Trophoblast cell (in vitro differentiated cells and primary cell): ENCODE measurements at regions not wholly inside any gene's neighbourhood (a gene's known extent, or its start where the extent isn't known, plus 50 kb on each side); places are given as distances from the start of the nearest gene placed in this dataset.

Experiments
- DNase-seq, 2 donors: peaks; one replicate each; pipeline ENCODE4 v3.0.0-alpha.2; 2016
- H2AFZ ChIP-seq: 2 replicates; pipeline ENCODE4 v1.6.1; 2013; ENCODE audit warnings: low read length, moderate library complexity, mild to moderate bottlenecking; ENCODE audit not compliant: insufficient read depth, poor library complexity
- H2AK5ac ChIP-seq: 2 replicates; pipeline ENCODE4 v1.6.1; 2013; ENCODE audit warnings: mild to moderate bottlenecking, low read length
- H2BK120ac ChIP-seq: 2 replicates; pipeline ENCODE4 v1.6.1; 2013; ENCODE audit warnings: low read length, mild to moderate bottlenecking, moderate library complexity; ENCODE audit not compliant: insufficient read depth, poor library complexity
- H2BK12ac ChIP-seq: 2 replicates; pipeline ENCODE4 v1.6.1; 2013; ENCODE audit warnings: mild to moderate bottlenecking, low read length, moderate library complexity
- H2BK5ac ChIP-seq: 2 replicates; pipeline ENCODE4 v1.6.1; 2013; ENCODE audit warnings: low read length, low read depth, moderate library complexity, mild to moderate bottlenecking; ENCODE audit not compliant: poor library complexity
- H3K14ac ChIP-seq: 2 replicates; pipeline ENCODE4 v1.6.1; 2013; ENCODE audit warnings: mild to moderate bottlenecking, low read length
- H3K18ac ChIP-seq: 2 replicates; pipeline ENCODE4 v1.6.1; 2013; ENCODE audit warnings: mild to moderate bottlenecking, low read length
- H3K23ac ChIP-seq: 2 replicates; pipeline ENCODE4 v1.6.1; 2013; ENCODE audit warnings: low read length
- H3K27ac ChIP-seq: 2 replicates; pipeline ENCODE4 v1.5.1; 2013; ENCODE audit warnings: low read depth, mild to moderate bottlenecking, inconsistent platforms, low read length, moderate library complexity
- H3K27me3 ChIP-seq: 2 replicates; pipeline ENCODE4 v1.6.1; 2013; ENCODE audit warnings: inconsistent platforms, mild to moderate bottlenecking, low read length, moderate library complexity; ENCODE audit not compliant: insufficient read depth
- H3K36me3 ChIP-seq, 2 experiments: 1 replicate in 1 of 2; 2 replicates in 1 of 2; pipeline ENCODE4 v1.6.1; 2013; ENCODE audit warnings: low read length in 2 of 2, mild to moderate bottlenecking in 2 of 2, moderate library complexity in 1 of 2; ENCODE audit not compliant: insufficient read depth in 2 of 2, control insufficient read depth in 1 of 2
- H3K4ac ChIP-seq: 2 replicates; pipeline ENCODE4 v1.6.1; 2013; ENCODE audit warnings: low read depth, mild to moderate bottlenecking, low read length, moderate library complexity
- H3K4me1 ChIP-seq, 2 experiments: 1 replicate in 1 of 2; 2 replicates in 1 of 2; pipeline ENCODE4 v1.6.1; 2013; ENCODE audit warnings: low read length in 2 of 2, mild to moderate bottlenecking in 2 of 2, moderate library complexity in 1 of 2; ENCODE audit not compliant: insufficient read depth in 2 of 2, control insufficient read depth in 1 of 2
- H3K4me2 ChIP-seq: 2 replicates; pipeline ENCODE4 v1.6.1; 2013; ENCODE audit warnings: inconsistent platforms, mild to moderate bottlenecking, low read length, moderate library complexity
- H3K4me3 ChIP-seq: 2 replicates; pipeline ENCODE4 v1.5.1; 2013; ENCODE audit warnings: mild to moderate bottlenecking, low read depth, low read length, inconsistent platforms
- H3K79me1 ChIP-seq: one replicate; pipeline ENCODE4 v1.6.1; 2013; ENCODE audit warnings: low read length
- H3K79me2 ChIP-seq: 2 replicates; pipeline ENCODE4 v1.6.1; 2013; ENCODE audit warnings: low read length, mild to moderate bottlenecking; ENCODE audit not compliant: control insufficient read depth, insufficient read depth, poor library complexity
- H3K9ac ChIP-seq: 2 replicates; pipeline ENCODE4 v1.6.1; 2013; ENCODE audit warnings: mild to moderate bottlenecking, low read length
- H3K9me3 ChIP-seq: 2 replicates; pipeline ENCODE4 v1.6.1; 2013; ENCODE audit warnings: low read depth, mild to moderate bottlenecking, control low read depth, inconsistent platforms, low read length; ENCODE audit not compliant: insufficient read depth
- H4K12ac ChIP-seq: 2 replicates; pipeline ENCODE4 v1.6.1; 2013; ENCODE audit warnings: low read depth, mild to moderate bottlenecking, low read length, moderate library complexity
- H4K8ac ChIP-seq: 2 replicates; pipeline ENCODE4 v1.6.1; 2013; ENCODE audit warnings: low read depth, mild to moderate bottlenecking, low read length, moderate library complexity
- H4K91ac ChIP-seq: one replicate; pipeline ENCODE4 v1.6.1; 2013; ENCODE audit warnings: low read depth, mild to moderate bottlenecking, low read length, moderate library complexity
- WGBS: extraction: QIAGEN DNeasy Blood & Tissue Kit; methylation state at CpG from one replicate; pipeline ENCODE4 v1.1.7; 2013; ENCODE audit warnings: missing lambda C conversion rate; ENCODE audit not compliant: insufficient read length, insufficient coverage; ENCODE audit errors: extremely low coverage; 5-methylcytosine and 5-hydroxymethylcytosine counted together

- no peak overlapping the region for H2AFZ ChIP-seq
- no peak overlapping the region for H2AK5ac ChIP-seq
- H3K27ac ChIP-seq = no peak overlapping the region
- no peak overlapping the region for H3K23ac ChIP-seq
- H3K4me2 ChIP-seq = no peak overlapping the region
- no peak overlapping the region for H3K9ac ChIP-seq
- no peak overlapping the region for H2BK12ac ChIP-seq
- no peak overlapping the region for H4K12ac ChIP-seq
- no peak overlapping the region for H4K8ac ChIP-seq
- H2BK120ac ChIP-seq = no peak overlapping the region
- DNase-seq = no peak
- no peak overlapping the region for H3K14ac ChIP-seq
- H3K4me3 ChIP-seq = no peak overlapping the region
- no peak overlapping the region for H4K91ac ChIP-seq
- no CpG with 5 or more reads among the region's 5 CpGs for WGBS
- H3K4ac ChIP-seq = no peak overlapping the region
- H3K27me3 ChIP-seq = no peaks in the 10 kb centered on the region
- no peaks in the 10 kb centered on the region for H3K79me2 ChIP-seq
- H3K9me3 ChIP-seq = no peaks in the 10 kb centered on the region
- no peaks in the 10 kb centered on the region for H3K4me1 ChIP-seq
- no peak overlapping the region for H2BK5ac ChIP-seq
- H3K79me1 ChIP-seq = no peaks in the 10 kb centered on the region
- H3K36me3 ChIP-seq = no peaks in the 10 kb centered on the region
- H3K18ac ChIP-seq = no peak overlapping the region
These were observed 254.7 kb upstream of the KLHL1 start for GRCh38 chr13:70362820-70363570.

DNA sequence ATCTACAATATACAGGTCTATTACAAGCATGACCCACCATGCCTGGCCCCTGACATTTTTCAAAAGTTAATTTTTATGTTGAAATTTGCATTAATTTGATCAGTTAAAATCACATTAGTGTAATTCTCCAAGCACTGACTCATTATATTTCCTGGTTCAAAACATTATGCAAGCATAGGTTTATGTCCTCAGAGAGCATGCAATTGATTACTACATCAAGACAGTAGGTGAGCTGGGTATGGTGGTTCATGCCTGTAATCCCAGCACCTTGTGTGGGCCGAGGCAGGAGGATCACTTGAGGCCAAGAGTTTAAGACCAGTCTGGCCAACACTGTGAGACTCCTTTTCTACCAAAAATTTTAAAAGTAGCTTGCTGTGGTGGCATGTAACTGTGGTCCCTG lies 248.8 kb upstream of the KLHL1 start:
- Histone ChIP-seq H3K4me1 (no peaks in the 10 kb centered on the region), H3K4me3 (no peak overlapping the region), H2AK5ac (no peak overlapping the region), H4K8ac (no peak overlapping the region), H4K12ac (no peak overlapping the region), H3K27me3 (no peaks in the 10 kb centered on the region), H2BK5ac (no peak overlapping the region), H3K9ac (no peak overlapping the region), H3K9me3 (no peaks in the 10 kb centered on the region), H2BK12ac (no peak overlapping the region), H3K79me2 (no peaks in the 10 kb centered on the region), H3K4ac (no peak overlapping the region), H3K18ac (no peak overlapping the region), H2BK120ac (no peak overlapping the region), H3K36me3 (no peaks in the 10 kb centered on the region), H2AFZ (no peak overlapping the region), H3K4me2 (no peak overlapping the region), H3K27ac (no peak overlapping the region), H3K14ac (no peak overlapping the region), H3K23ac (no peak overlapping the region), H4K91ac (no peak overlapping the region), H3K79me1 (no peaks in the 10 kb centered on the region)
- DNase-seq = no peak
- WGBS = no CpG with 5 or more reads among the region's 1 CpG

DNA sequence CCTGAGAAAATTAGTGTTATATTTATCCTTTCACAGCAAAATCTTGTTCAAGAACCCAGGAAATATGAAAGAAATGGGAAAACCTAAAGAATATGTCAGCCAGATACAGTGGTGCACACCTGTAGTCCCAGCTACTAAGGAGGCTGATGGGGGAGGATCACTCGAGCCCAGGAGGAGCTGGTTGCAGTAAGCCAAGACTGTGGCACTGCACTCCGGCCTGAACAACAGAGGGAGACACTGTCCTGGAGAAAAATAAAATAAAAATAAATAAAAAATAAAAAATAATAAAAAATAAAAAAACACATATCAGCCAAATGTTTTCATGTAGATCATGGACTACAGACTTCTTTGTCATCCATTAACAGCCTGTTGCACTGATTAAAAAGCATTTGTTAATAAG lies 244.8 kb upstream of the KLHL1 start:
- DNase-seq = no peak
- Histone ChIP-seq H3K14ac (no peak overlapping the region), H3K9ac (no peak overlapping the region), H3K23ac (no peak overlapping the region), H2AK5ac (no peak overlapping the region), H3K4me2 (no peak overlapping the region), H3K9me3 (no peaks in the 10 kb centered on the region), H4K91ac (no peak overlapping the region), H4K8ac (no peak overlapping the region), H3K18ac (no peak overlapping the region), H3K4me3 (no peak overlapping the region), H4K12ac (no peak overlapping the region), H2BK5ac (no peak overlapping the region), H3K27me3 (no peaks in the 10 kb centered on the region), H2BK12ac (no peak overlapping the region), H3K4ac (no peak overlapping the region), H3K36me3 (no peaks in the 10 kb centered on the region), H3K79me2 (no peaks in the 10 kb centered on the region), H3K27ac (no peak overlapping the region), H2AFZ (no peak overlapping the region), H3K79me1 (no peaks in the 10 kb centered on the region), H3K4me1 (no peaks in the 10 kb centered on the region), H2BK120ac (no peak overlapping the region)
- WGBS = no CpG with 5 or more reads among the region's 2 CpGs

DNA sequence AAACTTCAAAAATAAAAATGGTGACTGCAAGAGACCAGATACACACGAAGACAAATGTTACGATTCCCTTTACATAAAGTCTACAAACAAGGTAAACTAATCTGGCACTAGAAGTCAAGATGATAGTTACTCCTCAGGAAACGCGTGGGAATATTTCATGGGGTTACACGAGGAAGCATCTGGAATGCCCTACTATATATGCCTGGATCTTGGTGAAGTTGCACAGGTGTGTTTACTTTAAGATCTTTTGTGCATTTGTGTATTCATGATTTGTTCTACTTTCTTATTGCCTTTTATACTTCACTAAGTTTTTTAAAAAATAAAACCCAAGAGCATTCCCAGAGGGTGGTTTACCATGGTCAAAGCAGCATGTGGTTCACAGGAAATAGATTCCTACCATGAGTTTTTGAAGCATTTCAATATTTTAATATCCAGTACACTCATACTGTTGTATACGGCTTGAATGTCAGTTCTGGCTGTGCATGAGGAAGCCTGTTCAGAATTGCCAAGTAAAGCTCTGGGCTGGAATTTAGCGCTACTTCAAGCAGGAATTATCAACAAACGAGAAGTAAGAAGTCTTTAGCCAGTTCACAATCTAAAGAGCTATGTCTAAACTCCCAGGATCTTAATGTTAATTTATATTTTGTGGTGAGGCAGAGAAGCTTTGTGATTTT lies 239.8 kb upstream of the KLHL1 start:
- no peak overlapping the region for H3K4ac ChIP-seq
- H3K27ac ChIP-seq = no peak overlapping the region
- H4K91ac ChIP-seq = no peak overlapping the region
- H3K79me1 ChIP-seq = no peaks in the 10 kb centered on the region
- no peak overlapping the region for H2AFZ ChIP-seq
- H3K79me2 ChIP-seq = no peaks in the 10 kb centered on the region
- H3K14ac ChIP-seq = no peak overlapping the region
- no peak overlapping the region for H2BK12ac ChIP-seq
- H3K27me3 ChIP-seq = no peaks in the 10 kb centered on the region
- no peak overlapping the region for H3K4me2 ChIP-seq
- no peak overlapping the region for H3K23ac ChIP-seq
- no peaks in the 10 kb centered on the region for H3K4me1 ChIP-seq
- H2BK120ac ChIP-seq = no peak overlapping the region
- no peak overlapping the region for H2BK5ac ChIP-seq
- H4K12ac ChIP-seq = no peak overlapping the region
- no peak overlapping the region for H3K9ac ChIP-seq
- H3K4me3 ChIP-seq = no peak overlapping the region
- no peak for DNase-seq
- H3K36me3 ChIP-seq = no peaks in the 10 kb centered on the region
- whole genome bisulfite sequencing = no CpG with 5 or more reads among the region's 8 CpGs
- H2AK5ac ChIP-seq = no peak overlapping the region
- no peak overlapping the region for H4K8ac ChIP-seq
- no peak overlapping the region for H3K18ac ChIP-seq
- no peaks in the 10 kb centered on the region for H3K9me3 ChIP-seq
